Neural cell (in vitro differentiated cells): ENCODE measurements at regions not wholly inside any gene's neighbourhood (a gene's known extent, or its start where the extent isn't known, plus 50 kb on each side); places are given as distances from the start of the nearest gene placed in this dataset.

Experiments
- H2AFZ ChIP-seq: fragments of 200-600, 300-800 bp; sonication (generic), shearing (Covaris generic); 2 replicates; pipeline ENCODE4 v1.6.0; 2014; ENCODE audit warnings: low read depth, mild to moderate bottlenecking, antibody characterized with exemption, low read length, moderate library complexity
- H3F3A ChIP-seq: fragments of 200-600 bp; shearing (Covaris generic); 2 replicates; pipeline ENCODE4 v1.6.1; 2016; ENCODE audit warnings: mild to moderate bottlenecking, moderate library complexity, mixed read lengths, antibody characterized with exemption, low read length; ENCODE audit not compliant: insufficient read depth, poor library complexity, severe bottlenecking
- H3K27ac ChIP-seq: fragments of 200-600, 300-800 bp; sonication (generic), shearing (Covaris generic); 2 replicates; pipeline ENCODE4 v1.5.1; 2014; ENCODE audit warnings: mild to moderate bottlenecking, low read length, moderate library complexity
- H3K27me3 ChIP-seq: fragments of 300-800, 200-600 bp; sonication (generic), shearing (Covaris generic); 2 replicates; pipeline ENCODE4 v1.6.0; 2014; ENCODE audit warnings: mild to moderate bottlenecking, low read depth, low read length, moderate library complexity; ENCODE audit not compliant: insufficient read depth
- H3K36me3 ChIP-seq: fragments of 300-800, 200-600 bp; sonication (generic), shearing (Covaris generic); 2 replicates; pipeline ENCODE4 v1.5.1; 2014; ENCODE audit warnings: mild to moderate bottlenecking, antibody characterized with exemption, low read length, moderate library complexity; ENCODE audit not compliant: insufficient read depth
- H3K4me2 ChIP-seq: fragments of 300-800, 200-600 bp; sonication (generic), shearing (Covaris generic); 2 replicates; pipeline ENCODE4 v1.6.0; 2014; ENCODE audit warnings: mild to moderate bottlenecking, low read length
- H3K4me3 ChIP-seq: fragments of 300-800, 200-600 bp; sonication (generic), shearing (Covaris generic); 2 replicates; pipeline ENCODE4 v1.5.1; 2014; ENCODE audit warnings: mild to moderate bottlenecking, low read length, moderate library complexity
- H3K79me2 ChIP-seq: fragments of 200-600 bp; shearing (Covaris generic); replicated peaks from 2 replicates; pipeline ENCODE4 v1.6.0; 2014; ENCODE audit warnings: mild to moderate bottlenecking, low read length, moderate library complexity; ENCODE audit not compliant: insufficient read depth
- H3K9ac ChIP-seq: fragments of 300-800, 200-600 bp; sonication (generic), shearing (Covaris generic); 2 replicates; pipeline ENCODE4 v1.6.1; 2016; ENCODE audit warnings: mild to moderate bottlenecking, low read length, mixed read lengths
- H3K9me2 ChIP-seq: fragments of 200-600 bp; shearing (Covaris generic); 2 replicates; pipeline ENCODE4 v1.6.1; 2016; ENCODE audit warnings: mild to moderate bottlenecking, low read length, mixed read lengths; ENCODE audit not compliant: insufficient read depth
- H3K9me3 ChIP-seq: fragments of 200-600, 300-800 bp; sonication (generic), shearing (Covaris generic); 2 replicates; pipeline ENCODE4 v1.6.1; 2016; ENCODE audit warnings: mild to moderate bottlenecking, mixed run types, low read length, moderate library complexity, mixed read lengths
- H4K20me1 ChIP-seq: fragments of 200-600 bp; shearing (Covaris generic); 2 replicates; pipeline ENCODE4 v1.6.1; 2016; ENCODE audit warnings: mild to moderate bottlenecking, mixed run types; ENCODE audit not compliant: insufficient read depth
- EP300 ChIP-seq: fragments of 450-650 bp; conservative IDR thresholded peaks from 2 replicates; pipeline ENCODE4 v1.6.1; 2014; ENCODE audit warnings: antibody characterized with exemption, mild to moderate bottlenecking, moderate library complexity; ENCODE audit not compliant: poor library complexity, severe bottlenecking
- EZH2 ChIP-seq: fragments of 200-600, 300-800 bp; shearing (Covaris generic), sonication (generic); IDR thresholded peaks from 2 replicates; pipeline ENCODE4 v1.6.1; 2014; ENCODE audit warnings: antibody characterized with exemption, low read length, borderline replicate concordance, mild to moderate bottlenecking; ENCODE audit not compliant: insufficient read depth, poor library complexity, severe bottlenecking
- MXI1 ChIP-seq: fragments of 450-650 bp; conservative IDR thresholded peaks from 2 replicates; pipeline ENCODE4 v1.6.1; 2014; ENCODE audit warnings: antibody characterized with exemption, mild to moderate bottlenecking; ENCODE audit not compliant: poor library complexity, severe bottlenecking
- POLR2AphosphoS5 ChIP-seq: IDR thresholded peaks from 2 replicates; pipeline ENCODE4 v1.6.1; 2012
- RAD21 ChIP-seq: fragments of 450-650 bp; conservative IDR thresholded peaks from 2 replicates; pipeline ENCODE4 v1.6.1; 2014; ENCODE audit warnings: antibody characterized with exemption, mild to moderate bottlenecking, moderate library complexity
- SMC3 ChIP-seq: fragments of 450-650 bp; conservative IDR thresholded peaks from 2 replicates; pipeline ENCODE4 v1.6.1; 2014; ENCODE audit warnings: antibody characterized with exemption, mild to moderate bottlenecking, moderate library complexity; ENCODE audit not compliant: poor library complexity
- TAF1 ChIP-seq: IDR thresholded peaks from 2 replicates; pipeline ENCODE4 v1.6.1; 2012; ENCODE audit warnings: low read depth
- TF ChIP-seq, protein P1 (sequence below): IDR thresholded peaks from 2 replicates; pipeline ENCODE4 v1.6.1; 2012; ENCODE audit warnings: borderline replicate concordance
- TF ChIP-seq, protein P2 (sequence below): fragments of 450-650 bp; IDR thresholded peaks from 2 replicates; pipeline ENCODE4 v1.5.1; 2014; ENCODE audit warnings: antibody characterized with exemption, mild to moderate bottlenecking, moderate library complexity; ENCODE audit not compliant: poor library complexity, severe bottlenecking

DNA sequence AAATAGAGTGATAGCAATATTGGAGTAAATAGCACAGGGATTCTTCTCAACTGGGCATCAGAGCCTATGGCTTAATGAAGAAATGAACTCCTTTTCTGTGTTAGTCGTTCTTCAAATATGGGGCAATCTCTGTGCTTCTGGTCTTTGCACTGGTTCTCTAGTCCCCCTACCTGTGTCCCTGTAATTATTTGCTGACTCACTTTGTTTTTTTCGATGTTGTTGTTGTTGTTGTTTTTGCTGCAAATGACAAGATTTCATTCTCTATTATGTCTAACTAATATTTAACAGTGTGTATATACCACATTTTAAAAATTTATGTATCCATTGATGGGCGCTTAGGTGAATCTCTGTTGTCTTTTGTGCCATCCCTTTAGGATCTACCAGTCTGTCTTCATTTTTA, 2137.8 kb upstream of the TENM3 start:
- no peaks in the 10 kb centered on the region for H3K9me3 ChIP-seq
- no peaks in the 10 kb centered on the region for H3K36me3 ChIP-seq
- H3K27ac ChIP-seq, result no peak overlapping the region
- no peaks in the 10 kb centered on the region for H4K20me1 ChIP-seq
- no peaks in the 10 kb centered on the region for H3K79me2 ChIP-seq
- no peaks in the 10 kb centered on the region for H3F3A ChIP-seq
- H3K9me2 ChIP-seq, result no peaks in the 10 kb centered on the region
- no peak overlapping the region for H3K9ac ChIP-seq
- no peak overlapping the region for H3K4me3 ChIP-seq
- TF ChIP-seq TAF1 (no peak), MXI1 (no peak), EP300 (no peak), SMC3 (no peak)
- TF ChIP-seq, protein P1, sequence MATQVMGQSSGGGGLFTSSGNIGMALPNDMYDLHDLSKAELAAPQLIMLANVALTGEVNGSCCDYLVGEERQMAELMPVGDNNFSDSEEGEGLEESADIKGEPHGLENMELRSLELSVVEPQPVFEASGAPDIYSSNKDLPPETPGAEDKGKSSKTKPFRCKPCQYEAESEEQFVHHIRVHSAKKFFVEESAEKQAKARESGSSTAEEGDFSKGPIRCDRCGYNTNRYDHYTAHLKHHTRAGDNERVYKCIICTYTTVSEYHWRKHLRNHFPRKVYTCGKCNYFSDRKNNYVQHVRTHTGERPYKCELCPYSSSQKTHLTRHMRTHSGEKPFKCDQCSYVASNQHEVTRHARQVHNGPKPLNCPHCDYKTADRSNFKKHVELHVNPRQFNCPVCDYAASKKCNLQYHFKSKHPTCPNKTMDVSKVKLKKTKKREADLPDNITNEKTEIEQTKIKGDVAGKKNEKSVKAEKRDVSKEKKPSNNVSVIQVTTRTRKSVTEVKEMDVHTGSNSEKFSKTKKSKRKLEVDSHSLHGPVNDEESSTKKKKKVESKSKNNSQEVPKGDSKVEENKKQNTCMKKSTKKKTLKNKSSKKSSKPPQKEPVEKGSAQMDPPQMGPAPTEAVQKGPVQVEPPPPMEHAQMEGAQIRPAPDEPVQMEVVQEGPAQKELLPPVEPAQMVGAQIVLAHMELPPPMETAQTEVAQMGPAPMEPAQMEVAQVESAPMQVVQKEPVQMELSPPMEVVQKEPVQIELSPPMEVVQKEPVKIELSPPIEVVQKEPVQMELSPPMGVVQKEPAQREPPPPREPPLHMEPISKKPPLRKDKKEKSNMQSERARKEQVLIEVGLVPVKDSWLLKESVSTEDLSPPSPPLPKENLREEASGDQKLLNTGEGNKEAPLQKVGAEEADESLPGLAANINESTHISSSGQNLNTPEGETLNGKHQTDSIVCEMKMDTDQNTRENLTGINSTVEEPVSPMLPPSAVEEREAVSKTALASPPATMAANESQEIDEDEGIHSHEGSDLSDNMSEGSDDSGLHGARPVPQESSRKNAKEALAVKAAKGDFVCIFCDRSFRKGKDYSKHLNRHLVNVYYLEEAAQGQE, result no peak
- no peak overlapping the region for H3K4me2 ChIP-seq
- no peaks in the 10 kb centered on the region for H3K27me3 ChIP-seq
- no peak overlapping the region for H2AFZ ChIP-seq

DNA sequence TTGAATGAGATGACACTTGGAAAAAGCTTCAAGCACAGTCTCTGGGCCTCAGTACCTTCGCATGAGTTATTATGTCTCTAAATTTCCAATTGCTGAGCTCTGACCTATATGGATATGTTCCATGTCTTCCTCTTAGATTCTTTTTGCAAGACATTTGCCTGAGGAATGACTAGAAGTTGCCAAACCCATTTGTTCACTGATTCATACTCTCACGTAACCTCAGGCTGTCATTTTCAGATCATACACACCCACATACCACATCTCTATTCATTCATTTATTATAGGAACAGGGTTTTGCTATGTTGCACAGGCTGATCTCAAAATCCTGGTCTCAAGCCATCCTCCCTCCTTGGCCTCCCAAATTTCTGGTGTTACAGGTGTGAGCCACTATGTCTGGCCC, 2137.1 kb upstream of the TENM3 start:
- no peak overlapping the region for H2AFZ ChIP-seq
- H3K36me3 ChIP-seq, result no peaks in the 10 kb centered on the region
- H3K9me2 ChIP-seq, result no peaks in the 10 kb centered on the region
- H3F3A ChIP-seq, result no peaks in the 10 kb centered on the region
- no peak overlapping the region for H3K9ac ChIP-seq
- TF ChIP-seq, protein P2, sequence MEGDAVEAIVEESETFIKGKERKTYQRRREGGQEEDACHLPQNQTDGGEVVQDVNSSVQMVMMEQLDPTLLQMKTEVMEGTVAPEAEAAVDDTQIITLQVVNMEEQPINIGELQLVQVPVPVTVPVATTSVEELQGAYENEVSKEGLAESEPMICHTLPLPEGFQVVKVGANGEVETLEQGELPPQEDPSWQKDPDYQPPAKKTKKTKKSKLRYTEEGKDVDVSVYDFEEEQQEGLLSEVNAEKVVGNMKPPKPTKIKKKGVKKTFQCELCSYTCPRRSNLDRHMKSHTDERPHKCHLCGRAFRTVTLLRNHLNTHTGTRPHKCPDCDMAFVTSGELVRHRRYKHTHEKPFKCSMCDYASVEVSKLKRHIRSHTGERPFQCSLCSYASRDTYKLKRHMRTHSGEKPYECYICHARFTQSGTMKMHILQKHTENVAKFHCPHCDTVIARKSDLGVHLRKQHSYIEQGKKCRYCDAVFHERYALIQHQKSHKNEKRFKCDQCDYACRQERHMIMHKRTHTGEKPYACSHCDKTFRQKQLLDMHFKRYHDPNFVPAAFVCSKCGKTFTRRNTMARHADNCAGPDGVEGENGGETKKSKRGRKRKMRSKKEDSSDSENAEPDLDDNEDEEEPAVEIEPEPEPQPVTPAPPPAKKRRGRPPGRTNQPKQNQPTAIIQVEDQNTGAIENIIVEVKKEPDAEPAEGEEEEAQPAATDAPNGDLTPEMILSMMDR, result no peak
- TF ChIP-seq RAD21 (no peak), TAF1 (no peak), MXI1 (no peak)
- H3K9me3 ChIP-seq, result no peaks in the 10 kb centered on the region
- H3K27me3 ChIP-seq, result no peaks in the 10 kb centered on the region
- no peak overlapping the region for H3K4me2 ChIP-seq
- H3K79me2 ChIP-seq, result no peaks in the 10 kb centered on the region
- H4K20me1 ChIP-seq, result no peaks in the 10 kb centered on the region
- H3K27ac ChIP-seq, result no peak overlapping the region
- no peak overlapping the region for H3K4me3 ChIP-seq

DNA sequence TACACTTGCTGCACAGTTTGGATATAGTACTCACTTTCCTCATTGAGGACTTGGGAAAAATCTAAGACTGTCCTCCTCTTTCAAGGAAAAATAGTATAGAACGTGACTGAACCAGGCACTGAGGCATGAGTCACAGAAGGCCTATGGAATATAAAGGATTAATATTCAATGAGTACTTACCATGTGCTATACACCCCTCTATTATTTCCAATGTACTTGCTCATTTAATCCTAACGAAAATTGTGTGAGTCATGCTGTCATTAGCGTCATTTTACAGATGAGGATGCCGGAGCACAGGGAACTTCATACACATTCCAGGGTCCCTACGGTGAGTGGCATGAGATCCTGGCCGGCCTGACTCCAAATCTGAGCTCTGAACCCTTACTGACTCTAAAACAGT, 2136.2 kb upstream of the TENM3 start:
- Histone ChIP-seq H3F3A (no peaks in the 10 kb centered on the region), H2AFZ (no peak overlapping the region), H3K4me2 (no peak overlapping the region), H3K36me3 (no peaks in the 10 kb centered on the region), H3K9me3 (no peaks in the 10 kb centered on the region), H3K9ac (no peak overlapping the region), H3K27me3 (no peaks in the 10 kb centered on the region), H3K79me2 (no peaks in the 10 kb centered on the region), H3K4me3 (no peak overlapping the region), H3K27ac (no peak overlapping the region), H4K20me1 (no peaks in the 10 kb centered on the region), H3K9me2 (no peaks in the 10 kb centered on the region)
- TF ChIP-seq EP300, result no peak
- TF ChIP-seq, protein P1, result no peak
- no peak for TF ChIP-seq RAD21
- TF ChIP-seq, protein P2, result no peak
- no peak for TF ChIP-seq SMC3
- no peak for TF ChIP-seq MXI1
- TF ChIP-seq POLR2AphosphoS5, result no peak
- no peak for TF ChIP-seq EZH2
- TF ChIP-seq TAF1, result no peak
